GM21360 (cell line): ENCODE measurements at regions not wholly inside any gene's neighbourhood (a gene's known extent, or its start where the extent isn't known, plus 50 kb on each side); places are given as distances from the start of the nearest gene placed in this dataset.
A peak's percentile ranks its signal among the peaks of the same experiment; 100 is the strongest.

Experiments used
- ATAC-seq: cut with Tn5 transposase; IDR thresholded peaks from one replicate; pipeline ENCODE4 v1.9.1; 2021; ENCODE audit warnings: mild to moderate bottlenecking, moderate library complexity; ENCODE audit not compliant: unreplicated experiment

GRCh38 chr3:176574786-176575185, 622.5 kb downstream of the TBL1XR1 start:
- no peak for ATAC-seq

DNA sequence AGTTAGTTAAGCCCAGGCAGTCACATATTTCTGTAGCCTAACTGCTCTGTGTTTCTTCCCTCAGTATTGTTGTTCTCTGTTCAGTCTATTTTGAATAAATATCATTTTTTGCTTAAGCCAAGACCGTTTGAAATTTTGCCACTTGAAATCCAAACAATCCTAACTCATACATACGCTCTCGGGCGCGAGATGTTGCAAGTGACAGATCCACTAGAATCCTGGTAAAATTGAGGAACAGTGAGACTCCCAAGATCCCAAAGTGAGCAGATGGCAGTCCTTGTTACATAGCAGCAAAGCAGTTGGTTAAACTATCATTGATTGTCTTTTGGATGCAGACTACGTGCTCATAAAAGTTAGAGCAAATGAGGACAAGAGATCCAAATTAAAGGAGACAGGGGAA, 625.4 kb downstream of the TBL1XR1 start:
- no peak for ATAC-seq

- no peak for ATAC-seq
These were observed 626.3 kb downstream of the TBL1XR1 start for GRCh38 chr3:176570992-176571391.

GRCh38 chr3:176568189-176568588, 629.1 kb downstream of the TBL1XR1 start:
- ATAC-seq, result no peak

- ATAC-seq, result no peak
These were observed 630.5 kb downstream of the TBL1XR1 start for GRCh38 chr3:176566757-176567156.

GRCh38 chr3:176562331-176562730, 635.0 kb downstream of the TBL1XR1 start:
- ATAC-seq, result no peak

DNA sequence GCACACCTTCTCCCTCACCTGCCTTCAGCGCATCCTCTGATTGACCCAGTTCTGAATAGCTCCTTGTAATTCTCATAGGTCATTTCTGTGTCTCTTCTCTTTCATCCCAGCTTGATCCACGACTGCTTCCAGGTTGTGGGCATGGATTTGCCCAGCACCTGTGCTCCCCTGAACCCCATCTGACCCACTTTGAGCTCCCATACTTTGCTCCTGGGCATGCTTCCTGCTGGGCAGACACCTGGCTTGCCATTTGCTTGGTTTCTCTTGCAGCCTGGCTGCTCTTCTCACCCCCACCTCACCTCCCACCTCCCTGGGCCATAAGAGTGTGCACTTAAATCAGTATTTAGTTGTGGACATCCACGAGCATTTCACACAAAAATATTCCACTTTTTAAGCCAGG, 635.5 kb downstream of the TBL1XR1 start:
- no peak for ATAC-seq

DNA sequence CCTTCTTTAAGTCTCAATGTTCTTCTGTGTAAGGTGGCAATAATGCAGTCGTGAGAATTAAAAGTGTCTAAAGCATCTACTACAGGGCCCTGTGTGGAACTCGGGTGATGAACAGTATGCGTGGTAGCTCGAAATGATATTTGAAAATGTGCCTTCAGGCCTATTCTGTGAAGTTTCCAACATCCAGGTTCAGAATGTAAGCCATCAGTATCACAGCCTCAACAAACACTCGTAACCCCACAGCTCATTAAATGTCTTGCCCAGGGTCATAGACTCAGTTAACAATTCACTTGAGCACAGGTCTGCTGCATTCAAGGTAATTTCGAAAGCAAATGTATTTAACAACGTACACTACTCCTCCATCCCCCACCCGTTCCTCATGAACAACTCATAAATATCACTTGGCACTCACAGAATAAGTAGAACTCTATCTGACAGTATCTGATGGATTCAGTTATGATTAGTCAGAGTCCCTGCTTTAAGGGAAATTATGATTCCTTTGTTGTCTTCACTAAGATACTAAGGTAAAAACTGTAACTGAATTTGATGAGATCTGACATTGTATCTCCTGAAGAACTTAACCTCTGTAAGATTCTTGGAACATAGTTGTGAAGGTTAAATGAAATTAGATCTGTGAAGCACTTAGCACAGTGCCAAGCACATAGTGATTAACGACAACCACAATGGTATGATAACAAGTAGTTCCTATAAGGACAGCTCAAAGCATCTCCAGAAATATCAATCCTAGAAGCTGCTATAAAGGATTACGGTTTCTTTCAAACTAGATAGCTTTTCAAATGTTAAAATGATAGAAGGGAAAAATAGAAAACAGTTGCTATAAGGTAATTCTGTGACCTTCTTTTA, 642.3 kb downstream of the TBL1XR1 start:
- ATAC-seq, result no peak

GRCh38 chr3:176554264-176554663, 643.0 kb downstream of the TBL1XR1 start:
- no peak for ATAC-seq

DNA sequence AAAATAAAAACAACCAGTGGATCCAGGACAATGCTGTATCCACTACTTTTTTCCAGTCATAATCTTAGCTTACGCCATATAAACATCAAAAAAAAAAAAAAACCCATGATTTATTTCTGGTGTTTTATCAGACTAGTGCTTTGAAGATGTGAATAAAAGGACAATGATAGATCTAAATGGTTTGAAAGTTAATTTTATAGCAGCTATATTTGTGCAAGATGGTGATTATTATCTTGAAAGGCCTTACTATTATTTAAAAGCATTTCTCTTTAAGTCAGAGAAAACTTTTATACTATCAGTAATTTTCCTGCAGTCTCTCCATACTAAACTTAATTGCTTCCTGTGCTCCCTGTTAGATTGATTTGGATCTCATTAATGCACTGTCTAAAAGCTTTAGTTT, 670.3 kb downstream of the TBL1XR1 start:
- ATAC-seq, result no peak

DNA sequence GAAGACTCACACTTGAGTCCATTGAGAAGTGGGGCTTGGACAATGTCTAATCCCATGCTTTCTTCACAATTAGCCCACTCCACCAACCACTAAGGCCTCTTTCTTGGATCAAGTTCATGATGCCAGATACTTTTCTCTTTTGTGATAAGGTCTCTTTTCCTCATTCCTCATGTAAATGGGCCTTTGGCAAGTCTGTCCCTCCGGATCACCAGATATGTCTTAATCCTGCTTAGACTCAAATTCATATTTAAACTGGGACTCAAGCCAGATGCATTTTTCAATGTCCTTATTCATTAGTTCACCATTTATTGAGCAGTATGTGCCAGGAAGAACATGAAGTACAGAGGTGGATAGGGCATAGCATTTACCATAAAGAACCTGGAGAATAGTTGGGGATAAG, 671.1 kb downstream of the TBL1XR1 start:
- no peak for ATAC-seq

DNA sequence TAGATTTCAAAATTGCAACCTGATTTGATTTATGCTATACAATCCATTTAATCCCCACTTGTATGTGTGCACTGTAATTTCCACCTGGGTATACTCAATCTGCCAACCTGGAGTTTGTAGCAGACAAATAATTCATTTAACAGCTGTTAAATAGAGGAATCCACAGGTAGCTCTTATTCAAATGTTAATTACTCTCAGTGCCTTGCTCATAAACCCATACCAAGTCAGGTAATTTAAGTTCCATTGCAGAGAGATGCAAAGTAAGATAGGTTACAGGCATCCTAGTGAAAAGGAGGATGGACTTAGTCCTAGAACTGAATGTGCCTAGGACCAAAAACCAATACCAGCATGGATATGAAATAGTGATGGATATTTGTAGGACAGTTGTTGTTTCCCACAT, 674.2 kb downstream of the TBL1XR1 start:
- no peak for ATAC-seq

DNA sequence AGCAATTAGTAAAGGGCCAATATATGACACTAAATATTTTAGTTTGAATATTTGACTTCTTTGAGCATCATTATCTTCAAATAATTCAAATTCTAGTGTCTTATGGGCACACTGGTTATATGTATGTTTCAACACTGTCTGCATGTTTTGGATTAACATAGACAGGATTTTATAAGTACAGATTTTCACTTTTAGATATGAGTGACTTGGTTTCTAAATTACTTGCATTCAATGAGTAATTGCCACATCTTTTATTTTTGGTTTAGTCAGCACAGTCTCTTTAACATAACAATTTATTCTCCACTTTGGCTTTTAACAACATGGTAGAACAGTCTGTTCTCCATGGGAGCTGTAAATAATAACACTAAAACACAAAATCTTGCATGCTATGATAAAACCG, 674.8 kb downstream of the TBL1XR1 start:
- ATAC-seq, result no peak

DNA sequence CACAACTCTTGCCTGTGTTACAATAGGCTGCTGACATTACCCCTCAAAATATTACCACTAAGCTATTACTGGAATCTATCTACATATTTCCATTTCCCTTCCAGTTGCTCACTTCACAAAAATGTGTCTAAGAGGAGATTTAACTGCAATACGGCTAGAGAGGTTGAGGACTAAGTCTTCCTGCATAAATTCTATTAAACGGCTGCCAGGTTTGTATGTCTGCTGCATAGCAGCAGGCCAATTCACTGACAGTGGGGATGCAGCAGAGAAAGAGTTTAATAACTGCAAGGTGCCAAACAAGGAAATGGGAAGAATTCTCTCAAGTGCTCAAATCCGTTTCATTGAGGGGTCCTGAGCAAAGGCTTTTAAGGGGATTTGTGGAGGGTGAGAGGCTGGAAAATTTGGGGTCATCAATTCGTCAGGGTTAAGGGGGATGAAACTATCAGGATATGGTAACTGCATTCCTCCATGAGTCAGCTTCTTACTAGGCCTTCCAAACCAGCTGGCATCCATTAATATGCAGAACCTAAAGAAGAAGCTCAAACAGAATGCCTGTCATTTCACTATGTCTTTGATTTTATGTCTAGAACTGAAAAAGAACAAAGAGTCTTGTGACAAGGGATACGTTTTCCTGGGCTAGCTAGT, 675.6 kb downstream of the TBL1XR1 start:
- no peak for ATAC-seq

DNA sequence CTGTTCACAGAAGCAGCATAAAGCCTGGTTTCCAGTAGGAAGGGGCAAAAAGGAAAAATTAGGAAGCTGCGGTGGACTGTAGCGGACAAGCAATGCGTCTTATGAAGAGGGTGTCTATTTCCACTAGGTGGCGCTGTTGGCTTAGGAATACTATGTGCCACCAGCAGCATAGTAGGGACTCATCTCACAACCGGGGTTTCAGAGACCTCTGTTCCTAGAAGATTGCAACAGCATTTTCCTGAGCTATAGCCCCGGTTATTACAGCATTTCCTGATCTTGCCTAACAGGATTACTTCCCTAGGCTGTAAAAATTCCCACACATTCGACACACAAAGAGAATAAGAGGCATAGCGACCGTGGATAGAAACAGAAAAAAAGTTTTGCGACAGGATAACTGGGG, 683.0 kb downstream of the TBL1XR1 start:
- ATAC-seq, result no peak

- no peak for ATAC-seq
These were observed 683.7 kb downstream of the TBL1XR1 start for GRCh38 chr3:176513604-176514003.

- no peak for ATAC-seq
These were observed 685.2 kb downstream of the TBL1XR1 start for GRCh38 chr3:176512037-176512436.

GRCh38 chr3:176510097-176510496, 687.2 kb downstream of the TBL1XR1 start:
- no peak for ATAC-seq

- no peak for ATAC-seq
These were observed 691.2 kb downstream of the TBL1XR1 start for GRCh38 chr3:176505878-176506621.

DNA sequence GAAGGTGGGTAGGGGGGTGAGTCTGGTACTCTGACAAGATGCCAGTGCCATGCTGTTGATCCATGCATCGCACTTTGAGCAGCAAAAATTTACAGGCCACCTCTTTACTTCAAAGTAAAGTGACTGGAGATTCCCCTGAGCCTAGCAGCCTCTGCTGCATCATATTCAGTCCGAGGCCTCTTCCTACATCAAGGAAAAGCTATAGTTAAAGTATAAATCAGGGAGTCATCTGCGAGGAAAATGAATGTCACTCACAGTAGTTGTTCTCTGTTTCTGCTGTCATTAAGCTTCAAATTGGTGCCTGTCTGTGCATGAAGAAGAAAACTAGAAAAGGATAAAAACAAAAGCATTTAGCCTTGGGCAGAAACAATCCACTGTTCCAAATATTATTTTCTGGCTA, 706.2 kb downstream of the TBL1XR1 start:
- no peak for ATAC-seq

- peak; percentile 80 for ATAC-seq
These were observed 706.9 kb downstream of the TBL1XR1 start for GRCh38 chr3:176490357-176490756.

DNA sequence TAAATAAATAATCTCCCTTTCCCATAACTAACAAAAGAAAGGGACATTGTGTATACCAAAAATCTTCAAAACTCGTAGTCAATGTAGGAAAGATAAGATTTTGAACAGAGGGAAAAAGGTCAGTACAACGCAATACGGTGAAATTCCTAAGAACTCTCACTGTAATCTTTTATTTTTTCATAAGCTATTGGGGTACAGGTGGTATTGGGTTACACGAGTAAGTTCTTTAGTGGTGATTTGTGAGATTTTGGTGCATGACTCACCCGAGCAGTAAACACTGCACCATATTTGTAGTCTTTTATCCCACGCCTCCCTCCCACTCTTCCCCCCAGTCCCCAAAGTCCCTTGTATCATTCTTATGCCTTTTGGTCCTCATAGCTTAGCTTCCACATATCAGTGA, 718.0 kb downstream of the TBL1XR1 start:
- ATAC-seq, result no peak
